ENCODE measurements at regions not wholly inside any gene's neighbourhood (a gene's known extent, or its start where the extent isn't known, plus 50 kb on each side); places are given as distances from the start of the nearest gene placed in this dataset.

- no peak for TF ChIP-seq CTCF (IDR thresholded peaks at IDR 0.05)
- no peak for TF ChIP-seq POLR2A (IDR thresholded peaks at IDR 0.05)
These were observed 286.6 kb downstream of the UBE3D start for GRCh38 chr6:82779041-82779440.

Data from breast epithelium (tissue), 3 donors.